NCI-H446 treated with DMSO at 0.1 percent for 48 hours (cell line): ENCODE measurements at regions not wholly inside any gene's neighbourhood (a gene's known extent, or its start where the extent isn't known, plus 50 kb on each side); places are given as distances from the start of the nearest gene placed in this dataset.
"Not testable (repeated sequence)": the region's sequence is repeated elsewhere in the genome, so short reads cannot be mapped to it uniquely, and the experiment has no call there.

ENCODE experiments used
- DNase-seq: peaks from one replicate; lab custom pipeline; 2025; lab: John Stamatoyannopoulos, UW

- peak; percentile 91 for DNase-seq
Observed at GRCh38 chr1:105386489-105386888, 1636.8 kb downstream of the AMY1C start.

- no peak for DNase-seq
Observed at GRCh38 chr1:105396001-105396400, 1646.3 kb downstream of the AMY1C start.

GRCh38 chr1:105398909-105399308, 1649.2 kb downstream of the AMY1C start:
- no peak for DNase-seq

GRCh38 chr1:105399716-105400115, 1650.0 kb downstream of the AMY1C start:
- no peak for DNase-seq

GRCh38 chr1:105416261-105416660, 1640.2 kb upstream of the PRMT6 start:
- DNase-seq, result no peak

GRCh38 chr1:105419030-105419429, 1637.4 kb upstream of the PRMT6 start:
- peak; percentile 53 for DNase-seq

GRCh38 chr1:105427543-105427942, 1628.9 kb upstream of the PRMT6 start:
- peak; percentile 80 for DNase-seq

GRCh38 chr1:105436589-105437259, 1619.8 kb upstream of the PRMT6 start:
- no peak for DNase-seq

- no peak for DNase-seq
Observed at GRCh38 chr1:105437847-105438246, 1618.6 kb upstream of the PRMT6 start.

GRCh38 chr1:105442901-105443300, 1613.6 kb upstream of the PRMT6 start:
- DNase-seq, result peak; percentile 96

GRCh38 chr1:105459759-105460158, 1596.7 kb upstream of the PRMT6 start:
- no peak for DNase-seq

GRCh38 chr1:105462308-105462707, 1594.2 kb upstream of the PRMT6 start:
- DNase-seq, result no peak

GRCh38 chr1:105467549-105467948, 1588.9 kb upstream of the PRMT6 start:
- DNase-seq, result no peak

GRCh38 chr1:105470541-105470940, 1585.9 kb upstream of the PRMT6 start:
- DNase-seq, result not testable (repeated sequence)

- no peak for DNase-seq
Observed at GRCh38 chr1:105483436-105483835, 1573.0 kb upstream of the PRMT6 start.

- DNase-seq, result no peak
Observed at GRCh38 chr1:105485207-105485606, 1571.3 kb upstream of the PRMT6 start.

- no peak for DNase-seq
Observed at GRCh38 chr1:105492921-105493320, 1563.6 kb upstream of the PRMT6 start.

GRCh38 chr1:105516068-105516467, 1540.4 kb upstream of the PRMT6 start:
- DNase-seq, result no peak

GRCh38 chr1:105533996-105534395, 1522.5 kb upstream of the PRMT6 start:
- DNase-seq, result no peak

- DNase-seq, result no peak
Observed at GRCh38 chr1:105544475-105544874, 1512.0 kb upstream of the PRMT6 start.

- no peak for DNase-seq
Observed at GRCh38 chr1:105556266-105556665, 1500.2 kb upstream of the PRMT6 start.

GRCh38 chr1:105558023-105558422, 1498.5 kb upstream of the PRMT6 start:
- no peak for DNase-seq

- no peak for DNase-seq
Observed at GRCh38 chr1:105565006-105565405, 1491.5 kb upstream of the PRMT6 start.

GRCh38 chr1:105585791-105586190, 1470.7 kb upstream of the PRMT6 start:
- no peak for DNase-seq
